AG09309 (cell line): ENCODE measurements at regions not wholly inside any gene's neighbourhood (a gene's known extent, or its start where the extent isn't known, plus 50 kb on each side); places are given as distances from the start of the nearest gene placed in this dataset.

Experiments used
- DNase-seq: peaks from one replicate; pipeline ENCODE4 v3.0.0-alpha.2; 2010; ENCODE audit warnings: low read depth
- H3K4me3 ChIP-seq: 2 replicates; pipeline ENCODE4 v1.5.1; 2011; ENCODE audit warnings: mild to moderate bottlenecking, low read depth, low read length, moderate library complexity; ENCODE audit not compliant: control insufficient read depth
- TF ChIP-seq, protein P1 (sequence below): IDR thresholded peaks from 2 replicates; pipeline ENCODE4 v1.5.1; 2011; ENCODE audit warnings: mild to moderate bottlenecking, low read depth, low read length, inconsistent platforms; ENCODE audit not compliant: insufficient read depth, control insufficient read depth; ENCODE audit errors: missing control alignments

DNA sequence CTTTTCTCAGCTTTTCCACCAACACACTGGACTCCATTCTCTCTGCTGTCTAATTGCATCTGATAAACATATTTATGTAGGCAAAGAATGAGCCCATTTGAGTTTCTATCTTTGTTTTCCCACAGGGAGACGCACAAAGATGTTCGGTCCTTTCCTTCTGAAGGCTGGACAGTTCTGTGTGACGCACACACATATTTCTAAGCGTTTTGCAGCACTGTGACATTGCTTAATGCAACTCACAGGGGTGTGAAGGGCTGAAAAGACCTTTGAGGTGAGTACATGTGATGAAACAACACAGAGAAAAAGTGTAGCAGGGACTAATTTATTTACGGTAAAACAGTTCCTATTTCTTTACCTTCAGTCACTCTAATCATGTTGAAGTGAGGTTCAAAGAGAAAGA, 323.1 kb upstream of the RUNX1 start:
- TF ChIP-seq, protein P1, sequence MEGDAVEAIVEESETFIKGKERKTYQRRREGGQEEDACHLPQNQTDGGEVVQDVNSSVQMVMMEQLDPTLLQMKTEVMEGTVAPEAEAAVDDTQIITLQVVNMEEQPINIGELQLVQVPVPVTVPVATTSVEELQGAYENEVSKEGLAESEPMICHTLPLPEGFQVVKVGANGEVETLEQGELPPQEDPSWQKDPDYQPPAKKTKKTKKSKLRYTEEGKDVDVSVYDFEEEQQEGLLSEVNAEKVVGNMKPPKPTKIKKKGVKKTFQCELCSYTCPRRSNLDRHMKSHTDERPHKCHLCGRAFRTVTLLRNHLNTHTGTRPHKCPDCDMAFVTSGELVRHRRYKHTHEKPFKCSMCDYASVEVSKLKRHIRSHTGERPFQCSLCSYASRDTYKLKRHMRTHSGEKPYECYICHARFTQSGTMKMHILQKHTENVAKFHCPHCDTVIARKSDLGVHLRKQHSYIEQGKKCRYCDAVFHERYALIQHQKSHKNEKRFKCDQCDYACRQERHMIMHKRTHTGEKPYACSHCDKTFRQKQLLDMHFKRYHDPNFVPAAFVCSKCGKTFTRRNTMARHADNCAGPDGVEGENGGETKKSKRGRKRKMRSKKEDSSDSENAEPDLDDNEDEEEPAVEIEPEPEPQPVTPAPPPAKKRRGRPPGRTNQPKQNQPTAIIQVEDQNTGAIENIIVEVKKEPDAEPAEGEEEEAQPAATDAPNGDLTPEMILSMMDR = no peak
- no peak overlapping the region for H3K4me3 ChIP-seq
- no peak for DNase-seq

DNA sequence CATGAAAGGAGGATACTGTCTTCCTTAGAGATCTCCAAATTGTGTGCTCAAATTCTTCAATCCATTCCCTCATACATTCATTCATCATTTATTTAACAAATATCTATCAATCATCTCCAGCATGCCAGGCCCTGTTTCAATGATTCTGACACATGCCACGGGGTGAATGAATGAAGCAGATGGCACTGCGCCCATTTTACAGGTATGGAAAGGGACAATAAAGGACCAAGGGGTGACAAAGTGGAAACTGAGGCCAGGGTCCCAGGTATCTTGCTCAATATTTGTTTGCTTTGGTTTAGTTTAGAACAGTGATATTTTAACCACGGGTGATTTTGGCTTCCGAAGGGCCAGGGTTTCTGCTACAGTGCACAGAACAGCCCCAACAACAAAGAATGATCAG, 321.6 kb upstream of the RUNX1 start:
- TF ChIP-seq, protein P1 = no peak
- no peak for DNase-seq
- H3K4me3 ChIP-seq = no peak overlapping the region

GRCh38 chr21:35370071-35370470, 321.0 kb upstream of the RUNX1 start:
- H3K4me3 ChIP-seq = no peak overlapping the region
- no peak for DNase-seq
- TF ChIP-seq, protein P1 = no peak

DNA sequence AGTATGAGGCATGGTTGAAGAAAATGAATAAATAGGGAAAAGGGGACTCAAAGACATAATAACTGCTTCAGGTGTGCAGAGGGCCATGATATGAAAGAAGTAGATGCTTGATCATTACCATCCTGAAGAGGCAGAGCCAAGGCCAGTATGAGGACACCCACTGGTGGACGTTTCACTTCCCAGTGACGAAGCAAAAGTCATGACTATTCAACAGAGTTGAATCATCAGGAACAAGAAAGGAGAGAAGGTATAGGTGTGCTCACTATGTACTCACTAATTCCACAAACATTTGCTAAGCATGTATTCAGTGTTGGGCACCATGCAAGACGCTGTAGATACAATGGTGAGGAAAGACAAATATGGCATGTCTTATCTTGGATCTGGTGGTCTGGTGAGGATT, 319.2 kb upstream of the RUNX1 start:
- no peak for DNase-seq
- no peak overlapping the region for H3K4me3 ChIP-seq
- TF ChIP-seq, protein P1 = no peak

GRCh38 chr21:35367553-35367952, 318.5 kb upstream of the RUNX1 start:
- no peak overlapping the region for H3K4me3 ChIP-seq
- no peak for DNase-seq
- TF ChIP-seq, protein P1 = no peak

GRCh38 chr21:35366394-35367080, 317.4 kb upstream of the RUNX1 start:
- no peak overlapping the region for H3K4me3 ChIP-seq
- peak; percentile 91 for DNase-seq
- TF ChIP-seq, protein P1 = no peak
